ENCODE measurements at regions not wholly inside any gene's neighbourhood (a gene's known extent, or its start where the extent isn't known, plus 50 kb on each side); places are given as distances from the start of the nearest gene placed in this dataset.

DNA sequence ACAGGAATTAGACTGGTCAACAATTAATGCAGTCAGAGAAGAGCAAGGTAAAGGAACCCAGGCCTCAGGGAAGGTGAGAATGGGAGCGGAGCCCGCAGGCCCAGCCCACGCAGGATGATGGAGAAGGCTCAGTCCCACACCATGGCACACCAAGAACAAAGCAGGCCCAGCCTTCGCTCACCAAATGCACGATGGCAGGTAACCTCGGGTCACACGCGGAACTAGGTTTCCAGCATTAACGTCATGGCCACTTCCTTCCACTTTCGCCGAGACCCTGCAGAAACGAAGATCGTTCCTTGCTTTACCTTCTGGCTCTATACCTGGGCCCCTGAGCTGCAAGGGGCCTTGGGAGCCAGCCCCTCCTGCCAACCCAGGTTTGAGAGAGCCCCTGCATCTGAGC lies 240.2 kb upstream of the C1orf174 start:
- Histone ChIP-seq H3K36me3 (ENCODE audit: insufficient read depth, low read length) (no peaks in the 10 kb centered on the region), H4K20me1 (ENCODE audit: insufficient read depth, low read length) (no peaks in the 10 kb centered on the region), H3K27me3 (ENCODE audit: insufficient read depth, low read length, poor library complexity) (no peaks in the 10 kb centered on the region), H3K4me1 (ENCODE audit: insufficient read depth, low read length) (no peaks in the 10 kb centered on the region), H3K27ac (ENCODE audit: low read length) (no peak overlapping the region), H3K4me3 (ENCODE audit: low read depth in 1 of 2, low read length in 2 of 2) (no peak overlapping the region), H2AFZ (ENCODE audit: low read depth, low read length) (no peak overlapping the region), H3K9ac (ENCODE audit: low read depth, low read length) (no peak overlapping the region), H3K79me2 (ENCODE audit: insufficient read depth, low read length) (no peaks in the 10 kb centered on the region), H3K9me3 (ENCODE audit: insufficient read depth, low read length, severe bottlenecking) (peaks cover 15% of the 10 kb centered on the region), H3K4me2 (ENCODE audit: insufficient read depth, low read length) (no peak overlapping the region)
- ATAC-seq (ENCODE audit: insufficient read depth, low read depth) (no peak), DNase-seq (no peak)
- TF ChIP-seq, protein P1, sequence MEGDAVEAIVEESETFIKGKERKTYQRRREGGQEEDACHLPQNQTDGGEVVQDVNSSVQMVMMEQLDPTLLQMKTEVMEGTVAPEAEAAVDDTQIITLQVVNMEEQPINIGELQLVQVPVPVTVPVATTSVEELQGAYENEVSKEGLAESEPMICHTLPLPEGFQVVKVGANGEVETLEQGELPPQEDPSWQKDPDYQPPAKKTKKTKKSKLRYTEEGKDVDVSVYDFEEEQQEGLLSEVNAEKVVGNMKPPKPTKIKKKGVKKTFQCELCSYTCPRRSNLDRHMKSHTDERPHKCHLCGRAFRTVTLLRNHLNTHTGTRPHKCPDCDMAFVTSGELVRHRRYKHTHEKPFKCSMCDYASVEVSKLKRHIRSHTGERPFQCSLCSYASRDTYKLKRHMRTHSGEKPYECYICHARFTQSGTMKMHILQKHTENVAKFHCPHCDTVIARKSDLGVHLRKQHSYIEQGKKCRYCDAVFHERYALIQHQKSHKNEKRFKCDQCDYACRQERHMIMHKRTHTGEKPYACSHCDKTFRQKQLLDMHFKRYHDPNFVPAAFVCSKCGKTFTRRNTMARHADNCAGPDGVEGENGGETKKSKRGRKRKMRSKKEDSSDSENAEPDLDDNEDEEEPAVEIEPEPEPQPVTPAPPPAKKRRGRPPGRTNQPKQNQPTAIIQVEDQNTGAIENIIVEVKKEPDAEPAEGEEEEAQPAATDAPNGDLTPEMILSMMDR (IDR thresholded peaks at IDR 0.05; ENCODE audit: borderline replicate concordance, extremely low read depth, low read length, poor library complexity, severe bottlenecking), result no peak
- TF ChIP-seq EZH2 (IDR thresholded peaks at IDR 0.05; ENCODE audit: borderline replicate concordance, low read depth, low read length, severe bottlenecking), result no peak

DNA sequence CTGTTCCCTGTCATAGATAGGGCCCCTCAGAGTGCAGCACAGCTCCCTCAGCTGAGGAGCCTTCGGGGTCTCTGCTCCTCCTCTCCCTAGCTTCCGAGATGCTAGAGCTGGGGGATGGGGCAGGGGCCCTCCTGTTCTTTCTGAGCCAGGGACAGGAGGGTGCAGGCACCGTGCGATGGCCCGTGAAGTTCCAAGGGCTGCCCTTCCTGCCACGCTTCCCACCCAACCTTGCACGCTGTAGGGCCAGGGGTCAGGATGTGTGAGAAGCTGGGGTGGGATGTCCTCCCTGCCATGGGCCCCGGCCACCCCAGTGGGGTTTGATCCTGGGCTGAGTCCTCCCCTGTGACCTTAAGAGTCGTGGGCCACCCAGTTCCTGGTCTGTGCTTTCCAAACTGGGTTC lies 240.7 kb upstream of the C1orf174 start:
- no peaks in the 10 kb centered on the region for H3K36me3 ChIP-seq (ENCODE audit: insufficient read depth, low read length)
- no peak overlapping the region for H3K4me3 ChIP-seq (ENCODE audit: low read depth in 1 of 2, low read length in 2 of 2)
- ATAC-seq (ENCODE audit: insufficient read depth, low read depth) (no peak), DNase-seq (no peak)
- TF ChIP-seq, protein P1 (IDR thresholded peaks at IDR 0.05; ENCODE audit: borderline replicate concordance, extremely low read depth, low read length, poor library complexity, severe bottlenecking), result no peak
- TF ChIP-seq EZH2 (IDR thresholded peaks at IDR 0.05; ENCODE audit: borderline replicate concordance, low read depth, low read length, severe bottlenecking), result no peak
- no peak overlapping the region for H3K4me2 ChIP-seq (ENCODE audit: insufficient read depth, low read length)
- no peaks in the 10 kb centered on the region for H3K4me1 ChIP-seq (ENCODE audit: insufficient read depth, low read length)
- H2AFZ ChIP-seq (ENCODE audit: low read depth, low read length), result no peak overlapping the region
- peaks cover 14% of the 10 kb centered on the region for H3K9me3 ChIP-seq (ENCODE audit: insufficient read depth, low read length, severe bottlenecking)
- H3K9ac ChIP-seq (ENCODE audit: low read depth, low read length), result no peak overlapping the region
- H3K27me3 ChIP-seq (ENCODE audit: insufficient read depth, low read length, poor library complexity), result no peaks in the 10 kb centered on the region
- H4K20me1 ChIP-seq (ENCODE audit: insufficient read depth, low read length), result no peaks in the 10 kb centered on the region
- no peak overlapping the region for H3K27ac ChIP-seq (ENCODE audit: low read length)
- no peaks in the 10 kb centered on the region for H3K79me2 ChIP-seq (ENCODE audit: insufficient read depth, low read length)

DNA sequence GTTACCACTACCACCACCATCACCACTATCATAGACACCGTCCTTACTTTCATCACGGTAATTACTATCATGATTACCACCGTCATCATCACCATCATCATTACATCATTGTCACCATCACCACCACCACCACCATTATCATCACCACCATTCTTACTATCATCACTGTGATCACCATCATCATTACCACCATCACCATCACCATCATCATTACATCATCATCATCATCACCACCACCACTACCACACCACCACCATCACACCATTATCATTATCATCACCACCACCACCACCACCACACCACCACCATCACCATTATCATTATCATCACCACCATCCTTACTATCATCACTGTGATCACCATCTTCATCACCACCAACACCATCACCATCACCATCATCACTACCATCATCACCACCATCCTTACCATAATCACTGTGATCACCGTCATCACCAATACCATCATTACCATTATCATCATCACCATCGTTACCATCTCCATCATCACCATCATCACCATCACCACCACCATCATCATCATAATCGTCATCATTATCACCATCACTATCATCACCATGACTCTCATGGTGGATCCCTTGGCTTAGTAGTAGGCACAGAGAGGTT lies 244.4 kb upstream of the C1orf174 start:
- no peaks in the 10 kb centered on the region for H3K36me3 ChIP-seq (ENCODE audit: insufficient read depth, low read length)
- no peak overlapping the region for H2AFZ ChIP-seq (ENCODE audit: low read depth, low read length)
- H3K4me1 ChIP-seq (ENCODE audit: insufficient read depth, low read length), result no peaks in the 10 kb centered on the region
- H3K27ac ChIP-seq (ENCODE audit: low read length), result no peak overlapping the region
- DNase-seq (no peak), ATAC-seq (ENCODE audit: insufficient read depth, low read depth) (no peak)
- H3K4me3 ChIP-seq (ENCODE audit: low read depth in 1 of 2, low read length in 2 of 2), result no peak overlapping the region
- no peak for TF ChIP-seq EZH2 (IDR thresholded peaks at IDR 0.05; ENCODE audit: borderline replicate concordance, low read depth, low read length, severe bottlenecking)
- TF ChIP-seq, protein P1 (IDR thresholded peaks at IDR 0.05; ENCODE audit: borderline replicate concordance, extremely low read depth, low read length, poor library complexity, severe bottlenecking), result no peak
- H3K9me3 ChIP-seq (ENCODE audit: insufficient read depth, low read length, severe bottlenecking), result peaks cover 4% of the 10 kb centered on the region
- no peaks in the 10 kb centered on the region for H4K20me1 ChIP-seq (ENCODE audit: insufficient read depth, low read length)
- H3K27me3 ChIP-seq (ENCODE audit: insufficient read depth, low read length, poor library complexity), result no peaks in the 10 kb centered on the region
- no peak overlapping the region for H3K4me2 ChIP-seq (ENCODE audit: insufficient read depth, low read length)
- H3K79me2 ChIP-seq (ENCODE audit: insufficient read depth, low read length), result no peaks in the 10 kb centered on the region
- H3K9ac ChIP-seq (ENCODE audit: low read depth, low read length), result no peak overlapping the region

Measured in DND-41 (cell line).